HepG2 (cell line): ENCODE measurements at regions not wholly inside any gene's neighbourhood (a gene's known extent, or its start where the extent isn't known, plus 50 kb on each side); places are given as distances from the start of the nearest gene placed in this dataset.

Experiments
- ATAC-seq: fragments of 200-7000 bp; cut with Tn5 transposase; 3 replicates; pipeline ENCODE4 v1.9.1; 2020; ENCODE audit warnings: mild to moderate bottlenecking, moderate library complexity
- BruUV-seq: library from RNA; stranded (reverse); fragments of 400-500 nt; replicated peaks from 2 replicates; lab custom pipeline; 2021; lab: Mats Ljungman, UMichigan
- CTCF ChIA-PET: fragments of 300-600 bp; formaldehyde crosslinking; extraction: SDS; loops from one replicate; lab custom pipeline; 2021; ENCODE audit warnings: low total read pairs, inconsistent platforms, low intra/inter-chr PET ratio; lab: Yijun Ruan, JAX
- POLR2A ChIA-PET: fragments of 350-600 bp; sonication (Branson Sonifier 250); formaldehyde crosslinking; loops from one replicate; lab custom pipeline; 2020; ENCODE audit warnings: antibody characterized with exemption, inconsistent platforms; lab: Yijun Ruan, JAX
- DNase-seq: peaks from one replicate; pipeline ENCODE4 v3.0.0-alpha.2; 2015; ENCODE audit warnings: low spot score
- FAIRE-seq: peaks from 3 replicates; lab custom pipeline; 2011; peaks lifted over from hg19 to GRCh38; lab: Jason Lieb, UNC
- H2AFZ ChIP-seq: one replicate; pipeline ENCODE4 v1.6.1; 2011; ENCODE audit warnings: low read length, inconsistent platforms
- H3K27ac ChIP-seq: fragments of 300-600 bp; 3 replicates; pipeline ENCODE4 v1.8.0; 2011; ENCODE audit warnings: mixed run types, mild to moderate bottlenecking, mixed read lengths, low read length, inconsistent platforms; ENCODE audit not compliant: insufficient read depth; ENCODE audit errors: extremely low read length
- H3K27me3 ChIP-seq, 2 experiments: fragments of 200-600 bp in 1 of 2; 2 replicates in 1 of 2; 3 replicates in 1 of 2; pipeline versions ENCODE4 v1.6.0 to v1.8.0; 2011; ENCODE audit warnings: low read length in 2 of 2, mild to moderate bottlenecking in 2 of 2, moderate library complexity in 2 of 2, inconsistent platforms in 1 of 2; ENCODE audit not compliant: insufficient read depth in 2 of 2, control insufficient read depth in 1 of 2
- H3K36me3 ChIP-seq, 2 experiments: fragments of 200-600 bp in 1 of 2; replicated peaks in 1 of 2; 2 replicates in 1 of 2; 3 replicates in 1 of 2; pipeline versions ENCODE4 v1.5.1 to v1.8.0; 2011; ENCODE audit warnings: low read length in 2 of 2, inconsistent platforms in 1 of 2; ENCODE audit not compliant: insufficient read depth in 2 of 2, control insufficient read depth in 1 of 2
- H3K4me1 ChIP-seq: 2 replicates; pipeline ENCODE4 v1.5.1; 2012; ENCODE audit warnings: low read length, inconsistent platforms; ENCODE audit not compliant: insufficient read depth
- H3K4me2 ChIP-seq: 2 replicates; pipeline ENCODE4 v1.6.0; 2011; ENCODE audit warnings: low read depth, low read length, inconsistent platforms
- H3K4me3 ChIP-seq, 3 experiments: fragments of 200-600 bp in 1 of 3; sonication (generic), shearing (Covaris generic) in 1 of 3; replicated peaks in 1 of 3; 2 replicates each; pipeline ENCODE4 v1.5.1; 2011 to 2016; ENCODE audit warnings: low read length in 3 of 3, inconsistent platforms in 2 of 3, low read depth in 2 of 3, mild to moderate bottlenecking in 2 of 3, control low read depth in 1 of 3, mixed read lengths in 1 of 3; ENCODE audit not compliant: insufficient read depth in 1 of 3
- H3K79me2 ChIP-seq: one replicate; pipeline ENCODE4 v1.6.1; 2011; ENCODE audit warnings: low read length, inconsistent platforms; ENCODE audit not compliant: insufficient read depth
- H3K9ac ChIP-seq: 2 replicates; pipeline ENCODE4 v1.6.0; 2011; ENCODE audit warnings: mild to moderate bottlenecking, low read depth, low read length, inconsistent platforms; ENCODE audit not compliant: insufficient read depth
- H3K9me3 ChIP-seq: 2 replicates; pipeline ENCODE4 v1.5.1; 2012; ENCODE audit warnings: mild to moderate bottlenecking, low read length
- H4K20me1 ChIP-seq: 2 replicates; pipeline ENCODE4 v1.6.0; 2011; ENCODE audit warnings: inconsistent platforms, mild to moderate bottlenecking, low read length, moderate library complexity; ENCODE audit not compliant: insufficient read depth
- CBX2 ChIP-seq, 2 experiments: fragments of 200-600 bp in 1 of 2; sonication (generic); formaldehyde crosslinking in 1 of 2; IDR thresholded peaks; 2 replicates each; pipeline versions ENCODE4 v1.7.0 to v1.8.1; 2018 to 2022; ENCODE audit warnings: low read depth in 2 of 2, low read length in 1 of 2, mild to moderate bottlenecking in 1 of 2, missing genetic modification reagents in 1 of 2
- CHD2 ChIP-seq: IDR thresholded peaks from 2 replicates; pipeline ENCODE4 v1.6.1; 2011; ENCODE audit warnings: low read depth, low read length, improper control_type of control experiment
- CHD4 ChIP-seq: fragments of 200-600 bp; sonication (generic); IDR thresholded peaks from 2 replicates; pipeline ENCODE4 v1.7.0; 2017; ENCODE audit warnings: mild to moderate bottlenecking, low read length, borderline replicate concordance
- DNMT3B ChIP-seq: conservative IDR thresholded peaks from 2 replicates; pipeline ENCODE4 v1.6.1; 2016; ENCODE audit warnings: missing biosample characterization, control low read depth
- EED ChIP-seq: sonication (generic); formaldehyde crosslinking; IDR thresholded peaks from 2 replicates; pipeline ENCODE4 v1.5.0; 2020; ENCODE audit warnings: mild to moderate bottlenecking, missing genetic modification reagents
- IRX3 ChIP-seq: sonication (generic); formaldehyde crosslinking; IDR thresholded peaks from 2 replicates; pipeline ENCODE4 v1.8.1; 2023; ENCODE audit warnings: mild to moderate bottlenecking, low read depth, missing genetic modification reagents, borderline replicate concordance
- JDP2 ChIP-seq: sonication (generic); formaldehyde crosslinking; IDR thresholded peaks from 2 replicates; pipeline ENCODE4 v1.8.1; 2022; ENCODE audit warnings: missing genetic modification reagents, borderline replicate concordance
- MYNN ChIP-seq: sonication (generic); formaldehyde crosslinking; IDR thresholded peaks from 2 replicates; pipeline ENCODE4 v1.4.0; 2020; ENCODE audit warnings: mild to moderate bottlenecking, low read depth, missing genetic modification reagents
- SP140L ChIP-seq: sonication (generic); formaldehyde crosslinking; IDR thresholded peaks from 2 replicates; pipeline ENCODE4 v1.4.0; 2020; ENCODE audit warnings: missing genetic modification reagents, borderline replicate concordance
- SRSF9 ChIP-seq: fragments of 200-400 bp; formaldehyde crosslinking; IDR thresholded peaks from 2 replicates; pipeline ENCODE4 v1.6.1; 2018; ENCODE audit warnings: borderline replicate concordance, mild to moderate bottlenecking, low read depth, low read length; ENCODE audit not compliant: insufficient read depth, poor library complexity, severe bottlenecking
- SUZ12 ChIP-seq: fragments of 150-350 bp; IDR thresholded peaks from 2 replicates; pipeline ENCODE4 v1.6.1; 2014; ENCODE audit warnings: low read depth, low read length
- TBX2 ChIP-seq: sonication (generic); formaldehyde crosslinking; IDR thresholded peaks from 2 replicates; pipeline ENCODE4 v1.5.0; 2020; ENCODE audit warnings: missing genetic modification reagents, mild to moderate bottlenecking, borderline replicate concordance
- ZNF343 ChIP-seq: sonication (generic); formaldehyde crosslinking; IDR thresholded peaks from 2 replicates; pipeline ENCODE4 v1.4.0; 2020; ENCODE audit warnings: mild to moderate bottlenecking, missing genetic modification reagents
- ZNF552 ChIP-seq: sonication (generic); formaldehyde crosslinking; IDR thresholded peaks from 2 replicates; pipeline ENCODE4 v1.9.0; 2022; ENCODE audit warnings: missing genetic modification reagents, mild to moderate bottlenecking, borderline replicate concordance
- ZNF563 ChIP-seq: sonication (generic); formaldehyde crosslinking; IDR thresholded peaks from 2 replicates; pipeline ENCODE4 v1.8.0; 2022; ENCODE audit warnings: mild to moderate bottlenecking, moderate library complexity, missing genetic modification reagents
- ZNF577 ChIP-seq: sonication (generic); formaldehyde crosslinking; IDR thresholded peaks from 2 replicates; pipeline ENCODE4 v1.4.0; 2020; ENCODE audit warnings: mild to moderate bottlenecking, low read depth, missing genetic modification reagents, borderline replicate concordance
- ZNF737 ChIP-seq: sonication (generic); formaldehyde crosslinking; IDR thresholded peaks from 2 replicates; pipeline ENCODE4 v1.5.0; 2020; ENCODE audit warnings: missing genetic modification reagents, mild to moderate bottlenecking, borderline replicate concordance
- ZNF761 ChIP-seq: sonication (generic); formaldehyde crosslinking; conservative IDR thresholded peaks from 2 replicates; pipeline ENCODE4 v1.4.0; 2020; ENCODE audit warnings: mild to moderate bottlenecking, missing genetic modification reagents
- WGBS: methylation state at CpG from one replicate; pipeline ENCODE4 v1.1.6; 2017; ENCODE audit warnings: low lambda C conversion rate; 5-methylcytosine and 5-hydroxymethylcytosine counted together
- in situ Hi-C: cut with HindIII; loops from 2 replicates; pipeline ENCODE4 v1.10.0; 2017; ENCODE audit warnings: low pct_unique_long_range_greater_than_20kb; ENCODE audit not compliant: extremely low pct_ligation_motif_present
- intact Hi-C: fragments of 100-400 bp; cut with micrococcal nuclease; formaldehyde crosslinking; loops from one replicate; pipeline ENCODE4 v1.10.0; 2022; ENCODE audit not compliant: unreplicated experiment
- TF ChIP-seq, protein P1 (sequence below): IDR thresholded peaks from 2 replicates; pipeline ENCODE4 v1.6.1; 2016; ENCODE audit warnings: control low read depth

- no peaks in the 10 kb centered on the region for H4K20me1 ChIP-seq
- H3K36me3 ChIP-seq, result no peaks in the 10 kb centered on the region
- no peaks in the 10 kb centered on the region for H3K79me2 ChIP-seq
- no peaks in the 10 kb centered on the region for H3K4me1 ChIP-seq
- H2AFZ ChIP-seq, result no peak overlapping the region
- ChIA-PET POLR2A (no interaction called here), CTCF (no interaction called here)
- FAIRE-seq (no peak), ATAC-seq (no peak), DNase-seq (no peak)
- no peak overlapping the region for H3K4me2 ChIP-seq
- H3K27ac ChIP-seq, result no peak overlapping the region
- in situ Hi-C loops, result loop anchor here (10.0 kb wide), 1 partner anchor 165 kb away; no protein-coding TSS in a partner anchor
- no peak for TF ChIP-seq CHD4
- no peak for TF ChIP-seq SRSF9
- TF ChIP-seq ZNF552, result no peak
- TF ChIP-seq IRX3 (CRISPR knock-in tag), result no peak
- TF ChIP-seq ZNF577 (CRISPR knock-in tag), result no peak
- TF ChIP-seq EED (CRISPR knock-in tag), result no peak
- TF ChIP-seq TBX2 (CRISPR knock-in tag), result no peak
- TF ChIP-seq ZNF761 (CRISPR knock-in tag), result no peak
- no peak for TF ChIP-seq ZNF343 (CRISPR knock-in tag)
- no peak for TF ChIP-seq CBX2 (IDR thresholded peaks at IDR 0.05; ENCODE audit: low read depth, low read length)
- TF ChIP-seq CBX2 (CRISPR knock-in tag; IDR thresholded peaks at IDR 0.05; ENCODE audit: low read depth), result no peak
- H3K27me3 ChIP-seq, result no peaks in the 10 kb centered on the region
- no TSS peak for BruUV-seq
- intact Hi-C loops, result no loop called here
- no peak overlapping the region for H3K9ac ChIP-seq
- no peaks in the 10 kb centered on the region for H3K9me3 ChIP-seq
- H3K4me3 ChIP-seq, result no peak overlapping the region
Observed at GRCh38 chr2:196290136-196290535, 118.8 kb upstream of the STK17B start.

- in situ Hi-C loops (loop anchor here (10.0 kb wide), 1 partner anchor 164 kb away; no protein-coding TSS in a partner anchor), intact Hi-C loops (no loop called here)
- Histone ChIP-seq H3K27ac (no peak overlapping the region), H2AFZ (no peak overlapping the region), H3K79me2 (no peaks in the 10 kb centered on the region), H3K9me3 (no peaks in the 10 kb centered on the region), H3K27me3 (no peaks in the 10 kb centered on the region), H3K4me1 (no peaks in the 10 kb centered on the region), H3K9ac (no peak overlapping the region), H4K20me1 (no peaks in the 10 kb centered on the region), H3K4me3 (no peak overlapping the region), H3K4me2 (no peak overlapping the region), H3K36me3 (no peaks in the 10 kb centered on the region)
- ChIA-PET POLR2A (no interaction called here), CTCF (no interaction called here)
- no peak for DNase-seq
- no peak for FAIRE-seq
- WGBS, result 4% methylated on average over 1 of the region's 1 CpG
- no TSS peak for BruUV-seq
- no peak for ATAC-seq
- TF ChIP-seq MYNN (CRISPR knock-in tag), result no peak
- TF ChIP-seq JDP2 (CRISPR knock-in tag), result no peak
- no peak for TF ChIP-seq SP140L (CRISPR knock-in tag)
- no peak for TF ChIP-seq ZNF737 (CRISPR knock-in tag)
- TF ChIP-seq ZNF563 (CRISPR knock-in tag), result no peak
- no peak for TF ChIP-seq SUZ12
- TF ChIP-seq ZNF343 (CRISPR knock-in tag), result no peak
- no peak for TF ChIP-seq CHD2
- TF ChIP-seq, protein P1, sequence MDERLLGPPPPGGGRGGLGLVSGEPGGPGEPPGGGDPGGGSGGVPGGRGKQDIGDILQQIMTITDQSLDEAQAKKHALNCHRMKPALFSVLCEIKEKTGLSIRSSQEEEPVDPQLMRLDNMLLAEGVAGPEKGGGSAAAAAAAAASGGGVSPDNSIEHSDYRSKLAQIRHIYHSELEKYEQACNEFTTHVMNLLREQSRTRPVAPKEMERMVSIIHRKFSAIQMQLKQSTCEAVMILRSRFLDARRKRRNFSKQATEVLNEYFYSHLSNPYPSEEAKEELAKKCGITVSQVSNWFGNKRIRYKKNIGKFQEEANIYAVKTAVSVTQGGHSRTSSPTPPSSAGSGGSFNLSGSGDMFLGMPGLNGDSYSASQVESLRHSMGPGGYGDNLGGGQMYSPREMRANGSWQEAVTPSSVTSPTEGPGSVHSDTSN (CRISPR knock-in tag), result no peak
- TF ChIP-seq DNMT3B, result no peak
Observed at GRCh38 chr2:196290569-196290968, 119.2 kb upstream of the STK17B start.
